HepG2 (cell line): ENCODE measurements at regions not wholly inside any gene's neighbourhood (a gene's known extent, or its start where the extent isn't known, plus 50 kb on each side); places are given as distances from the start of the nearest gene placed in this dataset.

ENCODE experiments used
- ATAC-seq: fragments of 200-7000 bp; cut with Tn5 transposase; 3 replicates; pipeline ENCODE4 v1.9.1; 2020; ENCODE audit warnings: mild to moderate bottlenecking, moderate library complexity
- BruUV-seq: library from RNA; stranded (reverse); fragments of 400-500 nt; replicated peaks from 2 replicates; lab custom pipeline; 2021; lab: Mats Ljungman, UMichigan
- CTCF ChIA-PET: fragments of 300-600 bp; formaldehyde crosslinking; extraction: SDS; loops from one replicate; lab custom pipeline; 2021; ENCODE audit warnings: low total read pairs, inconsistent platforms, low intra/inter-chr PET ratio; lab: Yijun Ruan, JAX
- POLR2A ChIA-PET: fragments of 350-600 bp; sonication (Branson Sonifier 250); formaldehyde crosslinking; loops from one replicate; lab custom pipeline; 2020; ENCODE audit warnings: antibody characterized with exemption, inconsistent platforms; lab: Yijun Ruan, JAX
- DNase-seq: peaks from one replicate; pipeline ENCODE4 v3.0.0-alpha.2; 2015; ENCODE audit warnings: low spot score
- FAIRE-seq: peaks from 3 replicates; lab custom pipeline; 2011; peaks lifted over from hg19 to GRCh38; lab: Jason Lieb, UNC
- H2AFZ ChIP-seq: one replicate; pipeline ENCODE4 v1.6.1; 2011; ENCODE audit warnings: low read length, inconsistent platforms
- H3K27ac ChIP-seq: fragments of 300-600 bp; 3 replicates; pipeline ENCODE4 v1.8.0; 2011; ENCODE audit warnings: mixed run types, mild to moderate bottlenecking, mixed read lengths, low read length, inconsistent platforms; ENCODE audit not compliant: insufficient read depth; ENCODE audit errors: extremely low read length
- H3K27me3 ChIP-seq, 2 experiments: fragments of 200-600 bp in 1 of 2; 2 replicates in 1 of 2; 3 replicates in 1 of 2; pipeline versions ENCODE4 v1.6.0 to v1.8.0; 2011; ENCODE audit warnings: low read length in 2 of 2, mild to moderate bottlenecking in 2 of 2, moderate library complexity in 2 of 2, inconsistent platforms in 1 of 2; ENCODE audit not compliant: insufficient read depth in 2 of 2, control insufficient read depth in 1 of 2
- H3K36me3 ChIP-seq, 2 experiments: fragments of 200-600 bp in 1 of 2; replicated peaks in 1 of 2; 2 replicates in 1 of 2; 3 replicates in 1 of 2; pipeline versions ENCODE4 v1.5.1 to v1.8.0; 2011; ENCODE audit warnings: low read length in 2 of 2, inconsistent platforms in 1 of 2; ENCODE audit not compliant: insufficient read depth in 2 of 2, control insufficient read depth in 1 of 2
- H3K4me1 ChIP-seq: 2 replicates; pipeline ENCODE4 v1.5.1; 2012; ENCODE audit warnings: low read length, inconsistent platforms; ENCODE audit not compliant: insufficient read depth
- H3K4me2 ChIP-seq: 2 replicates; pipeline ENCODE4 v1.6.0; 2011; ENCODE audit warnings: low read depth, low read length, inconsistent platforms
- H3K4me3 ChIP-seq, 3 experiments: fragments of 200-600 bp in 1 of 3; sonication (generic), shearing (Covaris generic) in 1 of 3; replicated peaks in 1 of 3; 2 replicates each; pipeline ENCODE4 v1.5.1; 2011 to 2016; ENCODE audit warnings: low read length in 3 of 3, inconsistent platforms in 2 of 3, low read depth in 2 of 3, mild to moderate bottlenecking in 2 of 3, control low read depth in 1 of 3, mixed read lengths in 1 of 3; ENCODE audit not compliant: insufficient read depth in 1 of 3
- H3K79me2 ChIP-seq: one replicate; pipeline ENCODE4 v1.6.1; 2011; ENCODE audit warnings: low read length, inconsistent platforms; ENCODE audit not compliant: insufficient read depth
- H3K9ac ChIP-seq: 2 replicates; pipeline ENCODE4 v1.6.0; 2011; ENCODE audit warnings: mild to moderate bottlenecking, low read depth, low read length, inconsistent platforms; ENCODE audit not compliant: insufficient read depth
- H3K9me3 ChIP-seq: 2 replicates; pipeline ENCODE4 v1.5.1; 2012; ENCODE audit warnings: mild to moderate bottlenecking, low read length
- H4K20me1 ChIP-seq: 2 replicates; pipeline ENCODE4 v1.6.0; 2011; ENCODE audit warnings: inconsistent platforms, mild to moderate bottlenecking, low read length, moderate library complexity; ENCODE audit not compliant: insufficient read depth
- AKAP8 ChIP-seq: sonication (generic); formaldehyde crosslinking; IDR thresholded peaks from 2 replicates; pipeline ENCODE4 v1.5.1; 2020; ENCODE audit warnings: mild to moderate bottlenecking, missing genetic modification reagents
- CCDC6 ChIP-seq: sonication (generic); formaldehyde crosslinking; IDR thresholded peaks from 2 replicates; pipeline ENCODE4 v1.8.1; 2022; ENCODE audit warnings: mild to moderate bottlenecking, missing genetic modification reagents, moderate library complexity
- FOSL2 ChIP-seq: sonication (generic); formaldehyde crosslinking; IDR thresholded peaks from 2 replicates; pipeline ENCODE4 v1.4.0; 2020; ENCODE audit warnings: missing genetic modification reagents
- HCFC1 ChIP-seq: fragments of 150-350 bp; IDR thresholded peaks from 2 replicates; pipeline ENCODE4 v1.6.1; 2014; ENCODE audit warnings: low read depth, low read length
- IKZF4 ChIP-seq: sonication (generic); formaldehyde crosslinking; IDR thresholded peaks from 2 replicates; pipeline ENCODE4 v1.5.1; 2020; ENCODE audit warnings: borderline replicate concordance, mild to moderate bottlenecking, low read depth, missing genetic modification reagents; ENCODE audit errors: not compliant biosample characterization
- KAT7 ChIP-seq: IDR thresholded peaks from 2 replicates; pipeline ENCODE4 v1.6.1; 2018; ENCODE audit warnings: borderline replicate concordance, missing compliant biosample characterization
- KDM5A ChIP-seq: fragments of 200-600 bp; sonication (generic); IDR thresholded peaks from 2 replicates; pipeline ENCODE4 v1.7.0; 2018; ENCODE audit warnings: antibody characterized with exemption, mild to moderate bottlenecking, low read length, borderline replicate concordance
- MIER2 ChIP-seq: IDR thresholded peaks from 2 replicates; pipeline ENCODE4 v1.6.1; 2016; ENCODE audit warnings: missing biosample characterization, missing genetic modification reagents
- SALL2 ChIP-seq: sonication (generic); formaldehyde crosslinking; IDR thresholded peaks from 2 replicates; pipeline ENCODE4 v1.8.1; 2023; ENCODE audit warnings: mild to moderate bottlenecking, missing genetic modification reagents, inconsistent platforms
- TAF15 ChIP-seq: fragments of 200-400 bp; formaldehyde crosslinking; IDR thresholded peaks from one replicate; pipeline ENCODE4 v1.6.1; 2018; ENCODE audit warnings: mild to moderate bottlenecking, low read depth, low read length; ENCODE audit not compliant: poor library complexity, severe bottlenecking
- TMF1 ChIP-seq: sonication (generic); formaldehyde crosslinking; IDR thresholded peaks from 2 replicates; pipeline ENCODE4 v1.8.1; 2022; ENCODE audit warnings: low read depth, missing genetic modification reagents
- U2AF2 ChIP-seq: fragments of 200-400 bp; formaldehyde crosslinking; IDR thresholded peaks from 2 replicates; pipeline ENCODE4 v1.6.1; 2017; ENCODE audit warnings: low read depth, mild to moderate bottlenecking, low read length
- ZFP62 ChIP-seq: sonication (generic); formaldehyde crosslinking; IDR thresholded peaks from 2 replicates; pipeline ENCODE4 v1.4.0; 2020; ENCODE audit warnings: missing genetic modification reagents
- ZNF207 ChIP-seq: fragments of 450-650 bp; IDR thresholded peaks from 2 replicates; pipeline ENCODE4 v1.6.1; 2016; ENCODE audit warnings: antibody characterized with exemption, borderline replicate concordance
- WGBS: methylation state at CpG from one replicate; pipeline ENCODE4 v1.1.6; 2017; ENCODE audit warnings: low lambda C conversion rate; 5-methylcytosine and 5-hydroxymethylcytosine counted together
- in situ Hi-C: cut with HindIII; loops from 2 replicates; pipeline ENCODE4 v1.10.0; 2017; ENCODE audit warnings: low pct_unique_long_range_greater_than_20kb; ENCODE audit not compliant: extremely low pct_ligation_motif_present
- intact Hi-C: fragments of 100-400 bp; cut with micrococcal nuclease; formaldehyde crosslinking; loops from one replicate; pipeline ENCODE4 v1.10.0; 2022; ENCODE audit not compliant: unreplicated experiment
- TF ChIP-seq, protein P1 (sequence below): sonication (generic); formaldehyde crosslinking; conservative IDR thresholded peaks from 2 replicates; pipeline ENCODE4 v1.4.0; 2020; ENCODE audit warnings: missing genetic modification reagents
- TF ChIP-seq, protein P2 (sequence below): IDR thresholded peaks from 2 replicates; pipeline ENCODE4 v1.6.1; 2016; ENCODE audit warnings: mild to moderate bottlenecking, missing biosample characterization, missing genetic modification reagents

DNA sequence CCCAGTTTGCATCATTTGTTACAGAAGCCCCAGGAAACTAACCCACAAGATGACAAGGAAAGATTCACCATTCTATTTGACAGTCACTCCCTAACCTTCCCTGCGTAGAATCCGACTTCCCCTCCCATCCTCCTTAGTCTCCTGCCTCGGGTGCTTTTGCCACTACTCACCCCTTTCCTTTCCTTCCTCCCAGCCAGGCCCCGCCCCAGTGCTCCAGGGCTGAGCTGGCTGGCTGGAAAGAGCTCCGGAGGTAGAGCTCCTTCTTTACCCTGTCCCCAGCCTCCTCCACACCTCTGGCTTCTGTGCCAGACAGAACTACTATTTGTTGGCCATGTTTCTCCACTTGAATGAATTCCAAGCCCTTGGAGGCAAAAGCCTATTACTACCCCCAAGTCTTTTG lies 317.6 kb upstream of the NCKAP5 start:
- POLR2A ChIA-PET: no interaction called here
- Histone ChIP-seq H3K9ac (no peak overlapping the region), H4K20me1 (no peaks in the 10 kb centered on the region), H3K4me3 (no peak overlapping the region), H3K9me3 (no peaks in the 10 kb centered on the region), H3K27me3 (peaks cover 2 to 38% of the 10 kb centered on the region in 2 experiments; a peak in 3 of 5 replicates), H3K4me2 (no peak overlapping the region), H3K79me2 (no peaks in the 10 kb centered on the region), H2AFZ (no peak overlapping the region), H3K27ac (no peak overlapping the region), H3K36me3 (no peaks in the 10 kb centered on the region), H3K4me1 (no peaks in the 10 kb centered on the region)
- TF ChIP-seq ZFP62 (CRISPR knock-in tag) (no peak), ZNF207 (no peak), KDM5A (no peak), HCFC1 (no peak), KAT7 (CRISPR knock-in tag) (no peak), FOSL2 (CRISPR knock-in tag) (no peak), TMF1 (CRISPR knock-in tag) (no peak), SALL2 (no peak), CCDC6 (CRISPR knock-in tag) (no peak), AKAP8 (CRISPR knock-in tag) (no peak), MIER2 (CRISPR knock-in tag) (no peak), IKZF4 (CRISPR knock-in tag) (no peak), TAF15 (no peak), U2AF2 (no peak)
- TF ChIP-seq, protein P1, sequence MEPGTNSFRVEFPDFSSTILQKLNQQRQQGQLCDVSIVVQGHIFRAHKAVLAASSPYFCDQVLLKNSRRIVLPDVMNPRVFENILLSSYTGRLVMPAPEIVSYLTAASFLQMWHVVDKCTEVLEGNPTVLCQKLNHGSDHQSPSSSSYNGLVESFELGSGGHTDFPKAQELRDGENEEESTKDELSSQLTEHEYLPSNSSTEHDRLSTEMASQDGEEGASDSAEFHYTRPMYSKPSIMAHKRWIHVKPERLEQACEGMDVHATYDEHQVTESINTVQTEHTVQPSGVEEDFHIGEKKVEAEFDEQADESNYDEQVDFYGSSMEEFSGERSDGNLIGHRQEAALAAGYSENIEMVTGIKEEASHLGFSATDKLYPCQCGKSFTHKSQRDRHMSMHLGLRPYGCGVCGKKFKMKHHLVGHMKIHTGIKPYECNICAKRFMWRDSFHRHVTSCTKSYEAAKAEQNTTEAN (CRISPR knock-in tag): no peak
- TF ChIP-seq, protein P2, sequence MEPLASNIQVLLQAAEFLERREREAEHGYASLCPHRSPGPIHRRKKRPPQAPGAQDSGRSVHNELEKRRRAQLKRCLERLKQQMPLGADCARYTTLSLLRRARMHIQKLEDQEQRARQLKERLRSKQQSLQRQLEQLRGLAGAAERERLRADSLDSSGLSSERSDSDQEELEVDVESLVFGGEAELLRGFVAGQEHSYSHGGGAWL (CRISPR knock-in tag): no peak
- no peak for DNase-seq
- no peak for FAIRE-seq
- no peak for ATAC-seq
- CTCF ChIA-PET: interaction anchor here (0.9 to 2.8 kb wide), 3 partner anchors 322 to 565 kb away, joined by 5 to 13 read pairs (median 10); no protein-coding TSS in a partner anchor
- WGBS: 27% methylated on average over 5 of the region's 5 CpGs
- in situ Hi-C loops (loop anchor here (10.0 to 25.0 kb wide), 2 partner anchors 326 to 569 kb away; no protein-coding TSS in a partner anchor), intact Hi-C loops (loop anchor here (1.0 to 10.0 kb wide), 7 partner anchors 232 to 999 kb away; no protein-coding TSS in a partner anchor)
- no TSS peak for BruUV-seq
